Caco-2 (cell line): ENCODE measurements at regions not wholly inside any gene's neighbourhood (a gene's known extent, or its start where the extent isn't known, plus 50 kb on each side); places are given as distances from the start of the nearest gene placed in this dataset.
"Not testable (repeated sequence)": the region's sequence is repeated elsewhere in the genome, so short reads cannot be mapped to it uniquely, and the experiment has no call there.

Source experiments
- BruUV-seq: library from RNA; stranded (reverse); fragments of 400-500 nt; replicated peaks from 2 replicates; lab custom pipeline; 2021; lab: Mats Ljungman, UMichigan
- CTCF ChIA-PET: fragments of 300-600 bp; sonication (Branson Sonifier 250); formaldehyde crosslinking; loops from one replicate; lab custom pipeline; 2022; ENCODE audit warnings: antibody characterized with exemption; lab: Charles Lee
- POLR2A ChIA-PET: fragments of 300-600 bp; sonication (Branson Sonifier 250); formaldehyde crosslinking; loops from one replicate; lab custom pipeline; 2022; ENCODE audit warnings: antibody characterized with exemption; lab: Charles Lee
- DNase-seq, 2 experiments: peaks; one replicate each; pipeline versions ENCODE4 v3.0.0 to v3.0.0-alpha.2; 2020 to 2022
- H3K27me3 ChIP-seq: replicated peaks from 2 replicates; pipeline ENCODE4 v1.6.0; 2011; ENCODE audit warnings: low read length; ENCODE audit not compliant: control insufficient read depth, insufficient read depth
- H3K36me3 ChIP-seq: 2 replicates; pipeline ENCODE4 v1.5.1; 2011; ENCODE audit warnings: low read length; ENCODE audit not compliant: control insufficient read depth, insufficient read depth
- H3K4me1 ChIP-seq: fragments of 250-450 bp; sonication (Bioruptor Pico); 2 replicates; pipeline ENCODE4 v1.5.1; 2020; ENCODE audit warnings: mild to moderate bottlenecking
- H3K4me3 ChIP-seq: 2 replicates; pipeline ENCODE4 v1.5.1; 2011; ENCODE audit warnings: low read depth, mild to moderate bottlenecking, control low read depth, low read length
- H3K9me3 ChIP-seq: fragments of 250-450 bp; sonication (Bioruptor Pico); 2 replicates; pipeline ENCODE4 v1.5.1; 2020; ENCODE audit warnings: mild to moderate bottlenecking, moderate library complexity
- H3K27ac Mint-ChIP-seq: one replicate; pipeline ENCODE4 v1.8.0; 2022; ENCODE audit warnings: mixed read lengths; ENCODE audit not compliant: unreplicated experiment
- H3K27me3 Mint-ChIP-seq: one replicate; pipeline ENCODE4 v1.8.0; 2022; ENCODE audit warnings: mixed read lengths; ENCODE audit not compliant: insufficient read depth, unreplicated experiment
- H3K36me3 Mint-ChIP-seq: one replicate; pipeline ENCODE4 v1.8.0; 2022; ENCODE audit warnings: mild to moderate bottlenecking, mixed read lengths; ENCODE audit not compliant: insufficient read depth, unreplicated experiment
- H3K4me1 Mint-ChIP-seq: one replicate; pipeline ENCODE4 v1.8.0; 2022; ENCODE audit warnings: low read depth, mixed read lengths; ENCODE audit not compliant: unreplicated experiment
- H3K4me3 Mint-ChIP-seq: one replicate; pipeline ENCODE4 v1.8.0; 2022; ENCODE audit warnings: mild to moderate bottlenecking, moderate library complexity, mixed read lengths; ENCODE audit not compliant: unreplicated experiment
- H3K9me3 Mint-ChIP-seq: one replicate; pipeline ENCODE4 v1.8.0; 2022; ENCODE audit warnings: mixed read lengths; ENCODE audit not compliant: unreplicated experiment
- CTCF ChIP-seq, 2 experiments: fragments of 200-600 bp in 1 of 2; IDR thresholded peaks; 1 replicate in 1 of 2; 2 replicates in 1 of 2; pipeline versions ENCODE4 v1.5.1 to v1.8.0; 2011 to 2022; ENCODE audit warnings: antibody characterized with exemption in 1 of 2, control low read depth in 1 of 2, inconsistent platforms in 1 of 2, low read depth in 1 of 2, low read length in 1 of 2, mild to moderate bottlenecking in 1 of 2, moderate library complexity in 1 of 2; ENCODE audit not compliant: insufficient read depth in 1 of 2, severe bottlenecking in 1 of 2, unreplicated experiment in 1 of 2
- intact Hi-C: fragments of 100-400 bp; cut with micrococcal nuclease; formaldehyde crosslinking; loops from one replicate; pipeline ENCODE4 v1.10.0; 2022; ENCODE audit not compliant: unreplicated experiment

- BruUV-seq: no TSS peak
- POLR2A ChIA-PET: no interaction called here
- CTCF ChIA-PET: no interaction called here
- no peak for DNase-seq
- no peaks in the 10 kb centered on the region for H3K36me3 Mint-ChIP-seq
- Histone ChIP-seq H3K27me3 (no peaks in the 10 kb centered on the region), H3K4me1 (no peaks in the 10 kb centered on the region), H3K9me3 (no peaks in the 10 kb centered on the region), H3K4me3 (no peak overlapping the region), H3K36me3 (no peaks in the 10 kb centered on the region)
- intact Hi-C loops: no loop called here
- peaks cover 7% of the 10 kb centered on the region for H3K27me3 Mint-ChIP-seq
- no peak overlapping the region for H3K4me3 Mint-ChIP-seq
- no peaks in the 10 kb centered on the region for H3K9me3 Mint-ChIP-seq
- no peak overlapping the region for H3K27ac Mint-ChIP-seq
- TF ChIP-seq CTCF (IDR thresholded peaks at IDR 0.05; ENCODE audit: insufficient read depth in 1 of 2, low read depth in 1 of 2, low read length in 1 of 2, severe bottlenecking in 1 of 2, unreplicated experiment in 1 of 2): no peak
- no peaks in the 10 kb centered on the region for H3K4me1 Mint-ChIP-seq
Measured at GRCh38 chr4:187500796-187501195, 494.8 kb upstream of the ZFP42 start.

DNA sequence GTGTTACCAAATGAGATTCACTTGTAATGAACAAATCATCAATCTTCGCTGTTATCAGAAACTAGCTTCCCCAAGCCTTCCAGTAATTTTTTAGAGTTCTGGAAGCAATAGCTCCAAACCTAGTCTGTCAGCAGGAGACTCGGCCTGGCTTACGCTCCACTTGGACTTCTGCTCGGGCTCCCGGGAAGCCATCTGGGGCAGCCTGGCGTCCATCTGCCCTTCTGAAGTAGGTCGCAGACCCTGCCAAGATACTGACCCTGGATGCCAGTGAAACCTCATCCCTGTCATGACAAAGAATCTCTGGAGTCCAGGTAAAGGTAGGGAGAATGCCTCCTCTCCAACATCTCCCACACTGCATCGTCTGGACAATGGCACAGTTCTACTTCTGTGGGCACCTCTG lies 493.8 kb upstream of the ZFP42 start:
- Mint-ChIP-seq H3K4me3 (no peak overlapping the region), H3K36me3 (no peaks in the 10 kb centered on the region), H3K9me3 (no peaks in the 10 kb centered on the region), H3K27ac (no peak overlapping the region), H3K4me1 (no peaks in the 10 kb centered on the region), H3K27me3 (peaks cover 7% of the 10 kb centered on the region)
- H3K9me3 ChIP-seq: no peaks in the 10 kb centered on the region
- no peaks in the 10 kb centered on the region for H3K36me3 ChIP-seq
- TF ChIP-seq CTCF (IDR thresholded peaks at IDR 0.05; ENCODE audit: insufficient read depth in 1 of 2, low read depth in 1 of 2, low read length in 1 of 2, severe bottlenecking in 1 of 2, unreplicated experiment in 1 of 2): no peak
- no TSS peak for BruUV-seq
- H3K27me3 ChIP-seq: no peaks in the 10 kb centered on the region
- ChIA-PET CTCF (no interaction called here), POLR2A (no interaction called here)
- no peaks in the 10 kb centered on the region for H3K4me1 ChIP-seq
- no peak overlapping the region for H3K4me3 ChIP-seq
- intact Hi-C loops: no loop called here
- no peak for DNase-seq

DNA sequence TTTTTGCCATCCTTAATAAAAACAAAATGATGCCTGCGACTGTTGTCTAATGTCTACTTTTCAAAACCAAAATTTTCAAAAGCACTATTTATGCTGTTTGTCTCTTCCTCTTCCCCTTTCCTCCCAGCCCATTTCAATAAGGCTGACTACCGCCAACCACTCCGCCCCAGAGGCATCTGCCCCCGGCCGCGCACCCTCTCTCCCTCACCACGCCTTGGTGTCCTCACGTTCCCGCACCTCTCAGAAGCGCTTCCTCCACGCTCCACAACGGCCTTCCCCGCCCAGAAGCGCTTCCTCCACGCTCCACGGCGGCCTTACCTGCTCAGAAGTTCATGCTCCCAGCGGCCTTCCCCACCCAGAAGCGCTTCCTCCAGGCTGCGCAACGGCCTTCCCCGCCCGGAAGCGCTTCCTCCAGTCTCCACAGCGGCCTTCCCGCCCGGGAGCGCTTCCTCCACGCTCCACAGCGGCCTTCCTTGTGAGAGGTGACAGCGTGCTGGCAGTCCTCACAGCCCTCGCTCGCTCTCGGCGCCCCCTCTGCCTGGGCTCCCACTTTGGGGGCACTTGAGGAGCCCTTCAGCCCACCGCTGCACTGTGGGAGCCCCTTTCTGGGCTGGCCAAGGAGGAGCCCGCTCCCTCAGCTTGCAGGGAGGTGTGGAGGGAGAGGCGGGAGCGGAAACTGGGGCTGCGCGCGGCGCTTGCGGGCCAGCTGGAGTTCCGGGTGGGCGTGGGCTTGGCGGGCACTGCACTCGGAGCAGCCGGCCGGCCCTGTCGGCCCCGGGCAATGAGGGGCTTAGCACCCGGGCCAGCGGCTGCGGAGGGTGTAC lies 490.4 kb upstream of the ZFP42 start:
- ChIA-PET CTCF (no interaction called here), POLR2A (no interaction called here)
- no peaks in the 10 kb centered on the region for H3K9me3 ChIP-seq
- Mint-ChIP-seq H3K36me3 (no peaks in the 10 kb centered on the region), H3K27ac (no peak overlapping the region), H3K4me1 (no peaks in the 10 kb centered on the region), H3K4me3 (no peak overlapping the region), H3K27me3 (peaks cover 11% of the 10 kb centered on the region), H3K9me3 (no peaks in the 10 kb centered on the region)
- no peaks in the 10 kb centered on the region for H3K36me3 ChIP-seq
- intact Hi-C loops: no loop called here
- H3K4me3 ChIP-seq: no peak overlapping the region
- no peak for TF ChIP-seq CTCF (IDR thresholded peaks at IDR 0.05; ENCODE audit: insufficient read depth in 1 of 2, low read depth in 1 of 2, low read length in 1 of 2, severe bottlenecking in 1 of 2, unreplicated experiment in 1 of 2)
- H3K27me3 ChIP-seq: no peaks in the 10 kb centered on the region
- DNase-seq: no peak
- BruUV-seq: no TSS peak
- no peaks in the 10 kb centered on the region for H3K4me1 ChIP-seq

GRCh38 chr4:187505798-187506141 lies 489.8 kb upstream of the ZFP42 start:
- H3K4me1 ChIP-seq, H3K27me3 ChIP-seq, DNase-seq, H3K4me1 Mint-ChIP-seq, BruUV-seq, H3K9me3 ChIP-seq, CTCF ChIA-PET, intact Hi-C loops, H3K27ac Mint-ChIP-seq, H3K36me3 Mint-ChIP-seq, H3K4me3 ChIP-seq, POLR2A ChIA-PET, H3K36me3 ChIP-seq, H3K9me3 Mint-ChIP-seq, H3K4me3 Mint-ChIP-seq: not testable (repeated sequence)
- peaks cover 11% of the 10 kb centered on the region for H3K27me3 Mint-ChIP-seq
